NAMALWA (cell line): ENCODE measurements at regions not wholly inside any gene's neighbourhood (a gene's known extent, or its start where the extent isn't known, plus 50 kb on each side); places are given as distances from the start of the nearest gene placed in this dataset.
"Not testable (repeated sequence)": the region's sequence is repeated elsewhere in the genome, so short reads cannot be mapped to it uniquely, and the experiment has no call there.

Source experiments
- DNase-seq: peaks from one replicate; pipeline ENCODE4 v3.0.0-alpha.2; 2015; ENCODE audit warnings: low spot score

DNA sequence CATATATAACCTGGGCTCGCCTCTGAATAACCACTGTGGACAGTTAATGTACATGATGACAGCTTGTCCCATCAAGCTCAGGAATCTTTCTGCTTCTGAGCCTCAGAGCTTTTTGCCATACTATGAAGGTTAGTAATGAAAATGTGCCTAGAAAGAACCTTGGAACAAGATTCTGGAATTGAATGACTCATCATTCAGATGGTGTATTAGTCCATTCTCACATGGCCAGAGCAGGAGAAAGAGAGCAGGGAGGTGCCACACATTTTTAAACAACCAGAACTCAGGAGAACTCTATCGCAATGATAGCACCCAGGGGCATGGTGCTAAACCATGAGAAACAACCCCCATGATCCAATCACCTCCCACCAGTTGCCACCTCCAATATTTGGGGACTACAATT, 542.1 kb downstream of the PRR16 start:
- no peak for DNase-seq

DNA sequence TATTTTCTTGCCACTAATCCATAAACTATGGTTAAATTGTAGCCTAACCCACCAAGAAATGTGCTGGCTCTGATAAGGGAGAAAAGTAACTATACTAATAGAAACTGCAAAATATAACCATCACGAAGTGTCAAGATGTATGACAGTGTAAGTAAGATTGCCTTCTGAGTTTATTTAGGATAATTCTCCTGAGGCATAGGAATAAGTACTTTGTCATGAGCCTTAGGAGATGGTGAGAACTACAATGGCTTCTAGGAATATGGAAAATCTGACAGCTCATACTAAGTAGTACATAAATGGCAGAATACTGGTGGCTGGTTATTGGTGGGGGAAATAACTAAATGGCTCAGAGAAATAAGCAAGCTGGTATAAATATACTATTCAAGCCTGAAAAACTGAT, 543.9 kb downstream of the PRR16 start:
- no peak for DNase-seq

DNA sequence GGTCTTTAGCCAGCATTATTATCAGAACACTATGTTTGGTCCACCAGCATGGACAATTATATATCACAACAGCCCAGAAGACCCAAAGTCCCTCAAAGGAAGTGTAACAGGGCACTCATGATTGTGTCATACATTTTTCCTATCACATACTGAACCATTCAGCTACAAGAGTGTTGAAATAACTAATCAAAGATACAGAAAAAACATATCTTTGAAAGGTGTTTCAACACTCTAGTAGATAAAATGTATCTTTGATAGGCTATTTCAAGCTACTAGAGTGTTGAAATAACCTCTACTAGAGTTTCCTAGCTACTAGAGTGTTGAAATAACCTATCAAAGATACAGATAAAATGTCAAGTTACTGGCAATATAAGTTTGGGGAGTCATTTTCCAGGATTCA, 545.0 kb downstream of the PRR16 start:
- no peak for DNase-seq

DNA sequence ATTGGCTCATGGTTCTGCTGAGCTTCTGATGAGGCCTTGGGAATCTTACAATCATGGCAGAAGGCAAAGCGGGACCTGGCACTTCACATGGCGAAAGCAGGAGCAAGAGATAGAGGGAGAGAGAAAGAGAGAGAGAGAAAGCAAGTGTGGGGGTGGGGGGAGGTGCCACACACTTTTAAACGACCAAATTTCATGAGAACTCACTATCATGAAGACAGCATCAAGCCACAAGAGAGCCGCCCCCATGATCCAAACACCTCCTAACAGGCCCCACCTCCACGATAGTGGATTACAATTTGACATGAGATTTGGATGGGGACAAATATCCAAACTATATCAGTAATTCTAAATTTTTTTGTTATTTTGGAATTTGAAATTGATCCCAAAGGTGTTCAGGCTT, 553.9 kb downstream of the PRR16 start:
- DNase-seq: no peak

DNA sequence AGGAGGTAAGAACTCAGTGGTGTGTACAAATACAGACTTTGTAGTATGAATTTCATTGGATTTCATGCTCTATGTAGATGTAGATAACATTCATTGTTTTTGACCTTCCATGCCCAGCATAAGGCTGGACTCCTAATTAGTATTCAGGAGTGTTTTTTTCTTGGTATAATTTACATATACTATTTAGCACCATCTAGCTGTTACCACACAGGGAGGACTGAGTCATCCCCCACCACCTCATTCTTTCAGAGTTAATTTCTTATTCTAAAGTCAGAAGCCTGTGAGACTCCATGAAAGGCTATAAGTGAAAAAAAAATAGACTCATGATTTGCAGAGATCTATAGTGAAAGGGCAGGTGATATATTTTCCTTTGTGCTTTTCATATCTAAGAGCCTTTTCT, 555.0 kb downstream of the PRR16 start:
- no peak for DNase-seq

DNA sequence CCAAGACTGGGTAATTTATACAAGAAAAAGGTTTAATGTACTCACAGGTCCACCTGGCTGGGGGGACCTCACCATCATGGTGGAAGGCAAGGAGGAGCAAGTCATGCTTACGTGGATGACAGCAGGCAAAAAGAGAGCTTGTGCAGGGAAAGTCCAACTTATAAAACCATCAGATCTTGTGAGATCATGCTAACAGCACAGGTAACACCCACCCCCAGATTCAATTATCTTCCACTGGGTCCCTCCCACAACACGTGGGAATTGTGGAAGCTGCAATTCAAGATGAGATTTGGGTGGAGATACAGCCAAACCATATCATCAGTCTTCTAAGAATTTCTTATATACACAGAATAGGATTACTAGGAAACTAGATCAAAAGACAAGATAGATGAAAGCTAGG, 555.6 kb downstream of the PRR16 start:
- no peak for DNase-seq

DNA sequence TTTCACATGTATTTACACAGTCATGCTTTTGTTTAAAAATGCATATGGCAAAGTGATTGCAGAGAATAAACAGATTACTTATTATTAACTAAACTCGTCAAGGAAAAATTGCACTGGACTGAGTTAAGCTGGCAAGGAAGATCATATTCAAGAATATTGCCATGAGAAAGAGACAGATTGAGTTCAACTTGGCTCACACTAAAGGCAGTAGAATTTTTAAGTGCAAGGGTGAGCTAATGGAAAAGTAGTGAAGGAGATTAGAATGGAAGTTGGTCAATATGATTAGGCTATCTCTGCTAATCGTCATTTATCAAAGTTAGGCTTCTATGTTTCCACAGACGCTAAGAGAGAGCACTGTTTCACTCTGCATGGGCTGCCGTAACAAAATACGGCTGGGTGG, 557.6 kb downstream of the PRR16 start:
- no peak for DNase-seq

DNA sequence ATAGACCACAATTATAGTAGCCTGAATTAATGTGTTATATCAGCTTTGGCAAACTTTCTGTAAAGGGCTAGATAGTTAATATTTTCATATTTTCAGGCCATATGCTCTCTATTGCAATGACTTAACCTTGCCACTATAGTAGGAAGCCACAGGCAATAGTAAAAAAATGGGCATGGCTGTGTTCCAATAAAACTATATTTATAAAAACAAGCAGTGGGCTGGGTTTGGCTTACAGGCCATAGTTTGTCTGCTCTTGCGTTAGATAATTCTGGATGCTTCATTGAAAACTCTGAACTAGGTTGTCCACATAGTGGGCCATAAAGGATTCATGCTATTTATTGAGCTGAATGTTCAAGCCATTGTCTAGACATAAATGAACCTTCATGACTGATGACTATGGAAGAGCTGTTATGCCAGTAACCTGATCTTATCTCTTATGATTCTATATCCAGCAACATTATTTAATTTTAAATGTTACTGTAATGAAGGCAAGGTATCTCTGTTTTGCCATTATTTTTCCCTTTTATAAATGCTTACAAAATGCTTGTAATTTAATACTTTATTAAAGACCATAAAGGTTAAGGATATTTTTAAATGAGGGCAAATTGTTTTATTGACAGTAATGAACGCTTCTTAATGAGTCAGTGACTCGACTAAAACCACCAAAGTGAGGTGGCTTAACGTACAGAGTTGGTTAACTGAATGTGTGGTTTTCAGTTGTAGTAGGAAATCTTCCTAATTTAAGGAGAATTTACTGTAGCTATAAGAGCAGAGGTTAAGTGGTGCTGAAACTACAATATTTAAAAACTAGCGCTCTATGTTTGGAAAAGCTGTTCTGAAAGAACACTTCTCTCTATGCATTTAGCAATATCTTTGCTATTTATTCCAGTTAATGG, 560.6 kb downstream of the PRR16 start:
- no peak for DNase-seq

DNA sequence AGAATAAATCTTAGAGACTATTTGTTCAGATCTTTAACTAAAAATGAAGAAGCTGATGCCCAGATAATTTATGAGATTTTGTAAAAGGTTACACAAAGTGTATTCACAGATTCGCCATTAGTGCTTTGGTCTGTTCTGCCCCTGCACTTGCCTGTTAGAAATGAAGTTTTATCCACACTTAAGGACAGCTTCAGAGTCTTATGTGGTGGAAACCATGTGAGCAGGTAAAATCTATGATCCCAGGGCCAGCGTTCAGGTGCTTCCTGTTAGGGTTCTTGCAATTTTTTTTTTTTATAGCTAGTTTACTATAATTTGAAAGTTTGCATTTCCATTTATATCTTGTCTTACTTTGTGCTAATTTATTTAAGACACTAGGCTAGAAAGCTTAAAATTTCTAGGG, 561.6 kb downstream of the PRR16 start:
- no peak for DNase-seq

DNA sequence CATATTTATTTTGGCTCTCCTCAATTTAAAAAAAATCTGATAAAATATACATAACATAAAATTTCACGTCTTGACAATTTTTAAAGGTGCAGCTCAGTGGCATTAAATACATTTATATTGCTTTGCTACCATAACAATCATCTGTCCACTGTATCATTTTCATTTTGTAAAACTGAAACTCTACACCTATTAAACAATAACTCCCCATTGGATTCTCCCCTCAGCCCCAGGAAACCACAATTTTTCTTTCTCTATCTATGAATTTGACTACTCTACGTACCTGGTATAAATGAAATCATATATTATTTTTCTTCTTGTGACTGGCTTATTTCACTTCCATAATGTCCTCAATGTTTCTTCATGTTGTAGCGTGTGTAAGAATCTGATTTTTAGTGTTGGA, 563.5 kb downstream of the PRR16 start:
- no peak for DNase-seq

DNA sequence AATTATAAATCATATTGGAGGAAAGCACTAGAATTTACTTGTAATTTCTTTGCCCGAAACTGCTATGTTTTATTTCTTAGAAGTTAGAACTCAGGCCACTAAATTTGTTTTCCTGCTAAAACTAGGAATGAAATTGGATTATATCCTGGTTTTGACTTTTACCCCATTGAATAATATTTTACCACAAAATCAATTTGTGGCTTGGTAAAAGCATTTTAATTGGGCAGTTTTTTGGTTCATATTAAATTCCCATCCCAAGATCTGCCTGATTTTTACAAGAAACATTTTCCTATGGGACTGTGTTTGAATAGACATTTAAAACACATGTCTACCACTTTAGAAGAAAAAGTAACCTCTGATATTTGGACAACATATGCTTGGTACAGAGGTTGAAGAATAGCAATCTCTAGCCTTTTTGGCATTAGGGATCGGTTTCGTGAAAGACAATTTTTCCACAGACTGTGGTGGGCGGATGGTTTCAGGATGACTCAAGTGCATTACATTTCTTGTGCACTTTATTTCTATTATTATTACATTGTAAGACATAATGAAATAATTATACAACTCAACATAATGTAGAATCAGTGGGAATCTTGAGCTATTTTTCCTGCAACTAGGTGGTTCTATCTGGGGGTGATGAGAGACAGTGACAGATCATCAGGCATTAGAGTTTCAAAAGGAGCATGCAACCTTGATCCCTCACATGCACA, 565.6 kb downstream of the PRR16 start:
- no peak for DNase-seq

DNA sequence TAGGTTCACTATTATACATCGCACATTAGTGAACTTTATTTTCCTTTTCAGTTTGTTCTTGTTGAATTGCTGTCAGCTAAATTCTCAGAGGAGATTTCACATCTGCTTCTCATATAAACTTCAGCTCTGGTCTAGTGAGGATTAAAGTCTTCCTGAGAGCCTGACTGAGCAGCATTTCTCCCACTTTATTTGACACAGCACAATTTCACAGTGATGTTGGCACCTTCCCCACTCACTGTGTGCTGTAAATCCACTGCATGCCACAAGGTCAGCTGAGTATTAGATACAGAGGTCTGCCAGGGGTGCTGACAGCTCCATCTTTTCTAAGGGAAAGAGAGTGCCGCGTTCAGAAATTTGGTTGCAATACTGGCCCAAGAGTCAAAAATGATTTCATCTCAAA, 567.4 kb downstream of the PRR16 start:
- DNase-seq: no peak

DNA sequence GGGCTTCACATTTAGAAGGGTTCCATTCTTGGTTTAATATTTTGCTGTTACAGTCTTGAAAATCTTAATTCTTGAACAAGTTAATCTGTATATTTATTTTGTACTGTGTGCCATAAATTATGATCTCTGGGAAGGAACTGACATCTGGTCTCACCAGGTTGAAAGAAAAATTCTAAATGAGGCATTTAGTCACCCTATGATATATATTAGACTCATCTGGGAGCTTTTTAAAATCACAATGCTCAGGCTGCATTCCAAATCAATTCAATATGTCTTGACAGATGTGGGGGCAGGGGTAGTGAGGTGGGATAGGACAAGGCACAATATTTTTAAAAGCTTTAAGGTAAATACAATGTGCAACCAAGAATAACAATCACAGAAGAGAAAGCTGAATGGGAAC, 569.2 kb downstream of the PRR16 start:
- no peak for DNase-seq

DNA sequence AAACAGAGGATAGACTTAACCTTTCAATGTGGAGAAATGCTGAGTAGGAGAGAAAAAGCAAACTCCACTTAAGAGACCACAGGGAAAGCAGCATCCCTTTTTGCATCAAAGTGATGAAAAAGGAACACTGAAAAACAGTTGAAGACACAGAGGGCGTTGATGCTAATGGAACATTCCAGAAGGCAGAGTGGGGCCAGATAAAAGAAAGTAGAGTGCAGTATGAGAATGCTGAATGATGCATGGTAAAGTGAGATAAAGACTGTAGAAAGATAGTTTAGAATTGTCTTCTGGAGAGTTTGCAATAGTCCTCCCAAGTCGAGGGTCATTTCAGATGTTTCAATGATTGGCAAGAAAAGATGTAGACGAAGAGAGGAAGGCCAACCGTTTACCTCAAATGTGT, 574.3 kb downstream of the PRR16 start:
- DNase-seq: no peak

DNA sequence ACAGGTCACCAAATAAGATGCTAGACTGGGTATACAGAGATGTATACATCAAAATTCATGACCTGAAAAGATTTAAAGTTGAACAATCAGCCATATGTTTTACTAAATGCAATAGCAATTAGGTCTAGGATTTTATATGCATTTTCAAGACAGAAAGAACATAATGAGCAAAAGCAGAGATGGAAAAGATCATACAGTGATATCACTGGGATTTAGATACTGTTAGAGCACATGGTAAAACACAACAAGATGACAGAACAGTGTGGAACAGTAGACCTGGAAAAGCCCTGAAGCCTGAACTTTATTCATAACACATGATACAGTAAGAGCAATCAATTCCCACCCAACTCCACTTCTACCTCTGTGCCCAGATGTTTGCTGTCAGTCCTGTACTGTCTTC, 585.9 kb downstream of the PRR16 start:
- DNase-seq: no peak

DNA sequence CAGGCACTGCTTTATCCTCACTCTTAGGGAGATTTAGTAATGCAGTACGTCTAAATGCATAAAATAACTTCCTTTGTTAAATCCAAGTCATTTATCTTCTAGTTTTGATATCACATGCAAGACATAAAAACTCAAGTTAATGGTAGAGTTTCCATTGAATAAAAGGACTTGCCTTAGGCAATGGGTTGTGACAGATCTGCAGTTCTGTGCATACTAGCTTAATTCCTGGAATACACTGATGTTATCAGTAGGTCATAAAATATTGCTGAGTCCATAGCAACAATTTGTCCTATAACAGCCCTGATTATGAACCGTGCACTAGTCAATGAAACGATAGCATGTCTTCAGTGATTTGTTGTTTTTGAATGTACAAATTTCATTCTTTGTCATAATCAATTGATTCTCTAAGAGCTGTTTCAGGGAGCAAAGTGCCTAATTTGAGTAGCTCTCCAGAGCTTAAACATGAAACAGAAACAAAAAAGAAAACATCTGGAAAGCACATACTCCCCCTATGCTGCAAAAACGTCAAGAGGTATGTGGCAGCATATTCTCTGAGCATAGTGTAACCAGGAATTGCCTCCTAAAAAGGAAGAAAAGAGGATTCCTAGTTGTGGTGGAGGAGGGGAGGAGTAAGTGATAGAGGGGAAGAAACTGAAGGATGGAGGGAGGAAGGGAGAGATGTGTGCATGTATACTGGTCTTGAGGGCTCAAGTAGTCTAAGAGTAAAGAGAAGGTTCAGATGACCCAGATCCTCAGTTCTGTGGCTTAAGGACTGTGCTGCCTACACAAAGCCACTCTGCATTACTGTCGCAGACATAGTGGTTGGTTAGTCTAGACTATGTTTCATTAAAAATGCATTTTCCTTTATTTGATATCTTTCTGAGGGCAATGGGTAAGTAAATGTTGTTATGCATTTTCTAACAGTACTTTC, 589.2 kb downstream of the PRR16 start:
- DNase-seq: no peak

DNA sequence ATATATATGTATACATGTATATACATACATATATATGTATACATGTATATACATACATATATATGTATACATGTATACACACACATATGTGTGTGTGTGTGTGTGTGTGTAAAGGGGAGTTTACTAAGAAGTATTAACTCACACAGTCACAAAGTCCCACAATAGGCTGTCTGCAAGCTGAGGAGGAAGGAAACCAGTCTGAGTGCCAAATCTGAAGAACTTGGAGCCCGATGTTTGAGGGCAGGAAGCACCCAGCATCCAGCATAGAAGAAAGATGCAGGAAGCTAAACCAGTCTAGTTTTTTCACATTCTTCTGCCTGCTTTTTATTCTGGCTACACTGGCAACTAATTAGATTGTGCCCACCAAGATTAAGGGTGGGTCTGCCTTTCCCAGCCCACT, 591.5 kb downstream of the PRR16 start:
- DNase-seq: no peak

DNA sequence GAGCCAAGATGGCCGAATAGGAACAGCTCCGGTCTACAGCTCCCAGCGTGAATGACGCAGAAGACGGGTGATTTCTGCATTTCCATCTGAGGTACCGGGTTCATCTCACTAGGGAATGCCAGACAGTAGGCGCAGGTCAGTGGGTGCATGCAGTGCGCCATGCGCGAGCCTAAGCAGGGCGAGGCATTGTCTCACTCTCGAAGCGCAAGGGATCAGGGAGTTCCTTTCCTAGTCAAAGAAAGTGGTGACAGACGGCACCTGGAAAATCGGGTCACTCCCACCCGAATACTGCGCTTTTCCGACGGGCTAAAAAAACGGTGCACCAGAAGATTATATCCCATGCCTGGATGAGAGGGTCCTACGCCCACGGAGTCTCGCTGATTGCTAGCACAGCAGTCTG, 600.1 kb downstream of the PRR16 start:
- not testable (repeated sequence) for DNase-seq

DNA sequence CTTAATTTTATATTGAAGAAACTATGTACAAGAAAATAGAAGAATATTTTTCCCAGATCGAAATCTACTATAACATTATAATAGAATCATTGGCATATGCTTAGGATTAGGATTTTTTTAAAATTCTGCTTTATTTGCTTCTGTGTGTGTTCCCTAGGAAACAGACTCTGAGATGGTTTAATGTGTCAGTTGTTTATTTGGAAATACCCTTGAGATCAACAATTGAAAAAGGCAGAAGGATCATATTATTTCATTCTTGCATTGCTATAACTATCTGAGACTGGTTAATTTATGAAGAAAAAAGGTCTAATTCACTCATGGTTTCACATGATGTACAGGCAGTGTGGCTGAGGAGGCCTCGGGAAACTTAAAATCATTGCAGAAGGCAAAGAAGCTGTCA, 622.6 kb downstream of the PRR16 start:
- DNase-seq: no peak

DNA sequence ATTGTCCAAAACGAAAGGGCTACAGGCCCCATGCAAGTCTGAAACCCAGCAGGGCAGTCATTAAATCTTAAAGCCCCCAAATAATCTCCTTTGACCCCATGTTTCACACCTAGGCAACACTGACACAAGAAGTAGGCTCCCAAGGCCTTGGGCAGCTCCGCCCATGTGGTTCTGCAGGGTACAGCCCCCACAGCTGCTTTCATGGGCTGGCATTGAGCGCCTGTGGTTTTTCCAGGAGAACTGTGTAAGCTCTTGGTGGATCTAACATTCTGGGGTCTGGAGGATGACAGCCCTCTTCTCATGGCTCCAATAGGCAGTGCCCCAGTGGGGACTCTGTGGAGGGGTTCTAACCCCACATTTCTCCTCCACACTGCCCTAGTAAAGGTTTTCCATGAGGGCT, 623.5 kb downstream of the PRR16 start:
- DNase-seq: no peak

DNA sequence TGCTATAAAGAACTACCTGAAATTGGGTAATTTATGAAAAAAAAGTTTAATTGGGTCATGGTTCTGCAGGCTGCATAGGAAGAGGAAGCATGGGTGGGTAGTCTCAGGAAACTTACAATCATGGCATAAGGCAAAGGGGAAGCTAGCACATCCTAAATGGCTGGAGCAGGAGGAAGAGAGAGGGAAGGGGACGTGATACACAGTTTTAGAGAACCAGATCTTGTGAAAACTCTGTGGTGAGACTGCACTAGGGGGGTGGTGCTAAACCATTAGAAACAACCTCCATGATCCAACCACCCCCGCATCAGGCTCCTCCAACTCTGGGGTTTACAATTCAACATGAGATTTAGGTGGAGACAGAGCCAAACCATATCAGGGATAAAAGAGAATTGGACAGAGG, 624.2 kb downstream of the PRR16 start:
- DNase-seq: no peak

DNA sequence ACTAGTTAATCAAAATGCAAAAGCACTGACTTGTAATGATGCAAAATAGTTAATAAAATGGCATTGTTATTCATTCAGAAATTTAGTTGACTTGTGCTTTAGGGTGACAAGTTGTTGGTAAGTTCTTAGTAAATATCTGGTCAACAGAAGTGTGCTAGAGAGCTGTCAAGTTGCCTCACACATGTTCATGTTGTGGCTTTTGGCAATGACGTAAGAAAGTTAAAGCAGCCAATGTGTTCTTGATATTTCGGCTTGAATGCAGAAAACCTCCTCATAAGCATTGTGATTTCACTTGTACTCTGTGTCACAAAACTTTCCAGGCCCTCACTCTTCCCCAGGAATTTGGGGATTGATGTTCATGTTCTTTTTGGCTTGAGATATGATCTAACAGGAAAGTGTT, 626.7 kb downstream of the PRR16 start:
- DNase-seq: no peak

DNA sequence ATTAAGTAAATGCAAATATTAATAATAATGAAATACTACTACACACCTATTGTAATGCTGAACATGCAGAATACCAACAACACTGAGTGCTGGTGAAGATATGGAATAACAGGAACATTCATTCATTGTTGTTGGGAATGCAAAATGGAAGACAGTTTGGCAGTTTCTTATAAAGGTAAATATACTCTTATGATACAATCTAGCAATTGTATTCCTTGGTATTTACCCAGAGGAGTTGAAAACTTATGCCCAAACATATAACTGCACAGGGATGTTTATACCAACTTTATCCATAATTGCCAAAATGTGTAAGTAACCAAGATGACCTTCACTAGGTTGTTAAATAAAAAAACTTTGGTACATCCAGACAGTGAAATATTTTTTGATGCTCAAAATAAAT, 636.8 kb downstream of the PRR16 start:
- DNase-seq: no peak
